GM12878 (cell line): ENCODE measurements at regions not wholly inside any gene's neighbourhood (a gene's known extent, or its start where the extent isn't known, plus 50 kb on each side); places are given as distances from the start of the nearest gene placed in this dataset.

Source experiments
- ATAC-seq: fragments of 200-7000 bp; cut with Tn5 transposase; 3 replicates; pipeline ENCODE4 v1.9.1; 2020; ENCODE audit warnings: mild to moderate bottlenecking, moderate library complexity
- BruUV-seq: library from RNA; stranded (reverse); fragments of 400-500 nt; replicated peaks from 2 replicates; lab custom pipeline; 2021; lab: Mats Ljungman, UMichigan
- CTCF ChIA-PET: fragments of 300-600 bp; sonication (Branson Sonifier 250); formaldehyde crosslinking; extraction: SDS; loops from one replicate; lab custom pipeline; 2021; ENCODE audit warnings: inconsistent platforms; lab: Yijun Ruan, JAX
- POLR2A ChIA-PET: fragments of 350-600 bp; formaldehyde crosslinking; extraction: SDS; loops from one replicate; lab custom pipeline; 2021; ENCODE audit warnings: inconsistent platforms; lab: Charles Lee
- RAD21 ChIA-PET: fragments of 300-600 bp; sonication (Branson Sonifier 250); formaldehyde crosslinking; loops from one replicate; lab custom pipeline; 2023; ENCODE audit warnings: antibody characterized with exemption; ENCODE audit not compliant: unreplicated experiment; lab: Charles Lee
- SMC1A ChIA-PET: fragments of 300-600 bp; sonication (Branson Sonifier 250); formaldehyde crosslinking; loops from one replicate; lab custom pipeline; 2023; ENCODE audit not compliant: unreplicated experiment, uncharacterized antibody; lab: Charles Lee
- DNase-seq: peaks from one replicate; pipeline ENCODE4 v3.0.0-alpha.2; 2011; ENCODE audit warnings: low read depth, low spot score
- FAIRE-seq: peaks from 3 replicates; lab custom pipeline; 2011; peaks lifted over from hg19 to GRCh38; lab: Jason Lieb, UNC
- H2AFZ ChIP-seq: 2 replicates; pipeline ENCODE4 v1.6.0; 2011; ENCODE audit warnings: low read depth, low read length, control low read depth; ENCODE audit not compliant: control insufficient read depth
- H3K27ac ChIP-seq: 2 replicates; pipeline ENCODE4 v1.5.1; 2011; ENCODE audit warnings: control low read depth; ENCODE audit not compliant: control insufficient read depth, insufficient read depth
- H3K27me3 ChIP-seq, 2 experiments: replicated peaks in 1 of 2; 2 replicates each; pipeline versions ENCODE4 v1.6.0 to v1.6.1; 2011; ENCODE audit warnings: low read length in 1 of 2; ENCODE audit not compliant: control insufficient read depth in 2 of 2, insufficient read depth in 2 of 2
- H3K36me3 ChIP-seq, 2 experiments: 2 replicates each; pipeline ENCODE4 v1.5.1; 2011; ENCODE audit warnings: low read length in 1 of 2; ENCODE audit not compliant: control insufficient read depth in 2 of 2, insufficient read depth in 2 of 2
- H3K4me1 ChIP-seq: 2 replicates; pipeline ENCODE4 v1.6.1; 2011; ENCODE audit warnings: mild to moderate bottlenecking, low read length, moderate library complexity, mixed read lengths; ENCODE audit not compliant: control insufficient read depth, insufficient read depth
- H3K4me2 ChIP-seq: 2 replicates; pipeline ENCODE4 v1.6.0; 2011; ENCODE audit warnings: control low read depth; ENCODE audit not compliant: control insufficient read depth, insufficient read depth
- H3K4me3 ChIP-seq: fragments of 200-600 bp; sonication (generic); 2 replicates; pipeline ENCODE4 v1.5.1; 2016
- H3K79me2 ChIP-seq: 2 replicates; pipeline ENCODE4 v1.6.0; 2011; ENCODE audit warnings: low read length; ENCODE audit not compliant: control insufficient read depth, insufficient read depth
- H3K9ac ChIP-seq: 2 replicates; pipeline ENCODE4 v1.8.0; 2011; ENCODE audit warnings: low read length, control low read depth, mixed read lengths; ENCODE audit not compliant: control insufficient read depth, insufficient read depth
- H3K9me3 ChIP-seq: replicated peaks from 3 replicates; pipeline ENCODE4 v1.5.1; 2011; ENCODE audit warnings: mild to moderate bottlenecking, low read length; ENCODE audit not compliant: control insufficient read depth, insufficient read depth
- H4K20me1 ChIP-seq: 2 replicates; pipeline ENCODE4 v1.6.0; 2011; ENCODE audit not compliant: control insufficient read depth, insufficient read depth
- ASH2L ChIP-seq: fragments of 300-600, 200-600 bp; sonication (generic); IDR thresholded peaks from 2 replicates; pipeline ENCODE4 v1.6.1; 2017; ENCODE audit warnings: low read depth, mild to moderate bottlenecking, borderline replicate concordance
- BCLAF1 ChIP-seq: fragments of 450-650 bp; IDR thresholded peaks from 2 replicates; pipeline ENCODE4 v1.6.1; 2017; ENCODE audit warnings: antibody characterized with exemption, mild to moderate bottlenecking, moderate library complexity
- GABPA ChIP-seq: IDR thresholded peaks from 2 replicates; pipeline ENCODE4 v1.6.1; 2014; ENCODE audit warnings: antibody characterized with exemption, low read depth, mild to moderate bottlenecking, inconsistent platforms
- HDAC6 ChIP-seq: fragments of 200-600 bp; sonication (generic); IDR thresholded peaks from one replicate; pipeline ENCODE4 v1.8.0; 2017; ENCODE audit warnings: antibody characterized with exemption; ENCODE audit not compliant: unreplicated experiment
- NKRF ChIP-seq: fragments of 450-650 bp; conservative IDR thresholded peaks from 2 replicates; pipeline ENCODE4 v1.6.1; 2017; ENCODE audit warnings: mild to moderate bottlenecking, moderate library complexity
- POLR2AphosphoS5 ChIP-seq: IDR thresholded peaks from 2 replicates; pipeline ENCODE4 v1.6.1; 2011; ENCODE audit warnings: mild to moderate bottlenecking, low read length, inconsistent platforms
- SIX5 ChIP-seq: IDR thresholded peaks from 2 replicates; pipeline ENCODE4 v1.6.1; 2011; ENCODE audit warnings: mild to moderate bottlenecking, low read depth, low read length, moderate library complexity; ENCODE audit not compliant: severe bottlenecking
- TCF7 ChIP-seq: IDR thresholded peaks from 2 replicates; pipeline ENCODE4 v1.6.1; 2014; ENCODE audit warnings: antibody characterized with exemption, borderline replicate concordance
- ZNF384 ChIP-seq: IDR thresholded peaks from 2 replicates; pipeline ENCODE4 v1.6.1; 2012; ENCODE audit warnings: low read depth, mild to moderate bottlenecking, low read length, improper control_type of control experiment, borderline replicate concordance
- WGBS: methylation state at CpG from one replicate; pipeline ENCODE4 v1.1.6; 2016; ENCODE audit warnings: low lambda C conversion rate; ENCODE audit not compliant: insufficient replicate concordance, insufficient coverage; ENCODE audit errors: missing lambda C conversion rate; 5-methylcytosine and 5-hydroxymethylcytosine counted together
- in situ Hi-C: fragments of 300-500 bp; cut with MboI; formaldehyde crosslinking; loops from 9 replicates; pipeline ENCODE4 v1.14.3; 2018; ENCODE audit warnings: mixed read lengths
- intact Hi-C: fragments of 100-400 bp; cut with micrococcal nuclease; formaldehyde crosslinking; loops from one replicate; pipeline ENCODE4 v1.14.2; 2022; ENCODE audit not compliant: unreplicated experiment
- TF ChIP-seq, protein P1 (sequence below): fragments of 450-650 bp; IDR thresholded peaks from 2 replicates; pipeline ENCODE4 v1.6.1; 2017; ENCODE audit warnings: mild to moderate bottlenecking, moderate library complexity

- ATAC-seq, result no peak
- BruUV-seq, result no TSS peak
These were observed 172.8 kb upstream of the TACR3 start for GRCh38 chr4:103892586-103892985.

More at GRCh38 chr4:103892586-103892985, 172.8 kb upstream of the TACR3 start:
- DNase-seq (no peak), FAIRE-seq (no peak)
- in situ Hi-C loops (no loop called here), intact Hi-C loops (no loop called here)
- H3K9ac ChIP-seq, result no peak overlapping the region
- no peak overlapping the region for H3K4me3 ChIP-seq
- H3K27me3 ChIP-seq, result no peaks in the 10 kb centered on the region
- no peaks in the 10 kb centered on the region for H3K4me1 ChIP-seq
- no peak overlapping the region for H3K27ac ChIP-seq
- CTCF ChIA-PET, result no interaction called here
- no peak overlapping the region for H3K4me2 ChIP-seq
- no peak overlapping the region for H2AFZ ChIP-seq
- RAD21 ChIA-PET, result no interaction called here
- H3K9me3 ChIP-seq, result no peaks in the 10 kb centered on the region
- 60% methylated on average over 3 of the region's 3 CpGs for WGBS
- POLR2A ChIA-PET, result no interaction called here
- TF ChIP-seq SIX5 (no peak), ZNF384 (no peak), TCF7 (no peak), GABPA (no peak), POLR2AphosphoS5 (no peak), HDAC6 (no peak), ASH2L (no peak), BCLAF1 (no peak), NKRF (no peak)
- TF ChIP-seq, protein P1, sequence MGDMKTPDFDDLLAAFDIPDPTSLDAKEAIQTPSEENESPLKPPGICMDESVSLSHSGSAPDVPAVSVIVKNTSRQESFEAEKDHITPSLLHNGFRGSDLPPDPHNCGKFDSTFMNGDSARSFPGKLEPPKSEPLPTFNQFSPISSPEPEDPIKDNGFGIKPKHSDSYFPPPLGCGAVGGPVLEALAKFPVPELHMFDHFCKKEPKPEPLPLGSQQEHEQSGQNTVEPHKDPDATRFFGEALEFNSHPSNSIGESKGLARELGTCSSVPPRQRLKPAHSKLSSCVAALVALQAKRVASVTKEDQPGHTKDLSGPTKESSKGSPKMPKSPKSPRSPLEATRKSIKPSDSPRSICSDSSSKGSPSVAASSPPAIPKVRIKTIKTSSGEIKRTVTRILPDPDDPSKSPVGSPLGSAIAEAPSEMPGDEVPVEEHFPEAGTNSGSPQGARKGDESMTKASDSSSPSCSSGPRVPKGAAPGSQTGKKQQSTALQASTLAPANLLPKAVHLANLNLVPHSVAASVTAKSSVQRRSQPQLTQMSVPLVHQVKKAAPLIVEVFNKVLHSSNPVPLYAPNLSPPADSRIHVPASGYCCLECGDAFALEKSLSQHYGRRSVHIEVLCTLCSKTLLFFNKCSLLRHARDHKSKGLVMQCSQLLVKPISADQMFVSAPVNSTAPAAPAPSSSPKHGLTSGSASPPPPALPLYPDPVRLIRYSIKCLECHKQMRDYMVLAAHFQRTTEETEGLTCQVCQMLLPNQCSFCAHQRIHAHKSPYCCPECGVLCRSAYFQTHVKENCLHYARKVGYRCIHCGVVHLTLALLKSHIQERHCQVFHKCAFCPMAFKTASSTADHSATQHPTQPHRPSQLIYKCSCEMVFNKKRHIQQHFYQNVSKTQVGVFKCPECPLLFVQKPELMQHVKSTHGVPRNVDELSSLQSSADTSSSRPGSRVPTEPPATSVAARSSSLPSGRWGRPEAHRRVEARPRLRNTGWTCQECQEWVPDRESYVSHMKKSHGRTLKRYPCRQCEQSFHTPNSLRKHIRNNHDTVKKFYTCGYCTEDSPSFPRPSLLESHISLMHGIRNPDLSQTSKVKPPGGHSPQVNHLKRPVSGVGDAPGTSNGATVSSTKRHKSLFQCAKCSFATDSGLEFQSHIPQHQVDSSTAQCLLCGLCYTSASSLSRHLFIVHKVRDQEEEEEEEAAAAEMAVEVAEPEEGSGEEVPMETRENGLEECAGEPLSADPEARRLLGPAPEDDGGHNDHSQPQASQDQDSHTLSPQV, result no peak
- H3K36me3 ChIP-seq, result no peaks in the 10 kb centered on the region
- SMC1A ChIA-PET, result interaction anchor here (0.7 to 1.2 kb wide), 2 partner anchors 22 to 79 kb away, joined by 3 read pairs; no protein-coding TSS in a partner anchor
- no peaks in the 10 kb centered on the region for H4K20me1 ChIP-seq
- no peaks in the 10 kb centered on the region for H3K79me2 ChIP-seq
